ENCODE measurements at regions not wholly inside any gene's neighbourhood (a gene's known extent, or its start where the extent isn't known, plus 50 kb on each side); places are given as distances from the start of the nearest gene placed in this dataset.

GRCh38 chr5:29548262-29548661, 1645.2 kb upstream of the CDH6 start:
- no peak for DNase-seq (ENCODE audit: low spot score in 2 of 2)
- intact Hi-C loops (cut with DNase I; ENCODE audit: low total_unique reads), result no loop called here
- Histone ChIP-seq H3K36me3 (peaks cover 5% of the 10 kb centered on the region), H3K9me3 (no peaks in the 10 kb centered on the region), H3K27me3 (no peaks in the 10 kb centered on the region), H3K4me3 (no peak overlapping the region), H3K27ac (no peak overlapping the region), H3K4me1 (no peaks in the 10 kb centered on the region)
- TF ChIP-seq CTCF (IDR thresholded peaks at IDR 0.05), result no peak
- no peak for TF ChIP-seq POLR2A (IDR thresholded peaks at IDR 0.05)
- no peak for TF ChIP-seq POLR2AphosphoS5 (IDR thresholded peaks at IDR 0.05)

GRCh38 chr5:29547236-29547865, 1646.1 kb upstream of the CDH6 start:
- Histone ChIP-seq H3K27me3 (no peaks in the 10 kb centered on the region), H3K4me3 (no peak overlapping the region), H3K4me1 (no peaks in the 10 kb centered on the region), H3K27ac (no peak overlapping the region), H3K36me3 (peaks cover 5% of the 10 kb centered on the region), H3K9me3 (no peaks in the 10 kb centered on the region)
- TF ChIP-seq POLR2AphosphoS5 (IDR thresholded peaks at IDR 0.05) (no peak), CTCF (IDR thresholded peaks at IDR 0.05) (no peak), POLR2A (IDR thresholded peaks at IDR 0.05) (no peak)
- no peak for DNase-seq (ENCODE audit: low spot score in 2 of 2)
- intact Hi-C loops (cut with DNase I; ENCODE audit: low total_unique reads), result no loop called here

GRCh38 chr5:29543501-29543900, 1650.0 kb upstream of the CDH6 start:
- Histone ChIP-seq H3K36me3 (peaks cover 5% of the 10 kb centered on the region), H3K9me3 (peaks cover 0 to 4% of the 10 kb centered on the region in 2 donors), H3K27ac (no peak overlapping the region), H3K27me3 (no peaks in the 10 kb centered on the region), H3K4me3 (no peak overlapping the region), H3K4me1 (no peaks in the 10 kb centered on the region)
- intact Hi-C loops (cut with DNase I; ENCODE audit: low total_unique reads), result no loop called here
- no peak for DNase-seq (ENCODE audit: low spot score in 2 of 2)
- TF ChIP-seq POLR2AphosphoS5 (IDR thresholded peaks at IDR 0.05), result no peak
- no peak for TF ChIP-seq CTCF (IDR thresholded peaks at IDR 0.05)
- TF ChIP-seq POLR2A (IDR thresholded peaks at IDR 0.05), result no peak

- no peak for DNase-seq (ENCODE audit: low spot score in 2 of 2)
- Histone ChIP-seq H3K27ac (no peak overlapping the region), H3K4me3 (no peak overlapping the region), H3K27me3 (no peaks in the 10 kb centered on the region), H3K9me3 (no peaks in the 10 kb centered on the region), H3K4me1 (no peaks in the 10 kb centered on the region), H3K36me3 (no peaks in the 10 kb centered on the region)
- intact Hi-C loops (cut with DNase I; ENCODE audit: low total_unique reads), result no loop called here
- TF ChIP-seq POLR2A (IDR thresholded peaks at IDR 0.05) (no peak), POLR2AphosphoS5 (IDR thresholded peaks at IDR 0.05) (no peak)
Observed at GRCh38 chr5:29524227-29524626, 1669.3 kb upstream of the CDH6 start.

GRCh38 chr5:29518176-29518575, 1675.3 kb upstream of the CDH6 start:
- intact Hi-C loops (cut with DNase I; ENCODE audit: low total_unique reads), result no loop called here
- no peak for DNase-seq (ENCODE audit: low spot score in 2 of 2)
- no peaks in the 10 kb centered on the region for H3K27me3 ChIP-seq
- no peak for TF ChIP-seq POLR2A (IDR thresholded peaks at IDR 0.05)
- TF ChIP-seq CTCF (IDR thresholded peaks at IDR 0.05), result no peak
- TF ChIP-seq POLR2AphosphoS5 (IDR thresholded peaks at IDR 0.05), result no peak
- no peak overlapping the region for H3K4me3 ChIP-seq
- no peaks in the 10 kb centered on the region for H3K9me3 ChIP-seq
- H3K27ac ChIP-seq, result no peak overlapping the region
- no peaks in the 10 kb centered on the region for H3K36me3 ChIP-seq
- H3K4me1 ChIP-seq, result no peaks in the 10 kb centered on the region

GRCh38 chr5:29516224-29516623, 1677.3 kb upstream of the CDH6 start:
- intact Hi-C loops (cut with DNase I; ENCODE audit: low total_unique reads), result no loop called here
- Histone ChIP-seq H3K4me3 (no peak overlapping the region), H3K27me3 (no peaks in the 10 kb centered on the region), H3K36me3 (no peaks in the 10 kb centered on the region), H3K27ac (no peak overlapping the region), H3K9me3 (no peaks in the 10 kb centered on the region), H3K4me1 (no peaks in the 10 kb centered on the region)
- TF ChIP-seq CTCF (IDR thresholded peaks at IDR 0.05), result no peak
- no peak for TF ChIP-seq POLR2A (IDR thresholded peaks at IDR 0.05)
- no peak for TF ChIP-seq POLR2AphosphoS5 (IDR thresholded peaks at IDR 0.05)
- no peak for DNase-seq (ENCODE audit: low spot score in 2 of 2)
